Panc1 (cell line): ENCODE measurements at regions not wholly inside any gene's neighbourhood (a gene's known extent, or its start where the extent isn't known, plus 50 kb on each side); places are given as distances from the start of the nearest gene placed in this dataset.

ENCODE experiments used
- ATAC-seq: fragments of 200-7000 bp; cut with Tn5 transposase; 2 replicates; pipeline ENCODE4 v1.9.1; 2020; ENCODE audit warnings: mild to moderate bottlenecking, moderate library complexity
- BruUV-seq: library from RNA; stranded (reverse); fragments of 400-500 nt; replicated peaks from 2 replicates; lab custom pipeline; 2021; lab: Mats Ljungman, UMichigan
- CTCF ChIA-PET: fragments of 300-600 bp; sonication (Branson Sonifier 250); formaldehyde crosslinking; loops from one replicate; lab custom pipeline; 2022; ENCODE audit warnings: antibody characterized with exemption; lab: Charles Lee
- POLR2A ChIA-PET: fragments of 300-600 bp; sonication (Branson Sonifier 250); formaldehyde crosslinking; loops from one replicate; lab custom pipeline; 2022; ENCODE audit warnings: antibody characterized with exemption; lab: Charles Lee
- DNase-seq: peaks from one replicate; pipeline ENCODE4 v3.0.0-alpha.2; 2010; ENCODE audit warnings: low read depth, low spot score
- H3K27ac ChIP-seq: 2 replicates; pipeline ENCODE4 v1.5.1; 2011; ENCODE audit warnings: mild to moderate bottlenecking, low read length, inconsistent platforms
- H3K27me3 ChIP-seq: fragments of 200-500 bp; sonication (Bioruptor generic); 2 replicates; pipeline ENCODE4 v1.6.0; 2014; ENCODE audit warnings: low read length, inconsistent platforms; ENCODE audit not compliant: control insufficient read depth, insufficient read depth
- H3K36me3 ChIP-seq: fragments of 200-500 bp; sonication (Bioruptor generic); 2 replicates; pipeline ENCODE4 v1.5.1; 2014; ENCODE audit warnings: inconsistent platforms, mild to moderate bottlenecking, low read length, moderate library complexity; ENCODE audit not compliant: control insufficient read depth, insufficient read depth
- H3K4me1 ChIP-seq: 2 replicates; pipeline ENCODE4 v1.5.1; 2011; ENCODE audit warnings: inconsistent platforms, mild to moderate bottlenecking, low read length, moderate library complexity; ENCODE audit not compliant: control insufficient read depth, insufficient read depth
- H3K4me3 ChIP-seq, 2 experiments: 2 replicates each; pipeline ENCODE4 v1.5.1; 2011 to 2012; ENCODE audit warnings: low read depth in 2 of 2, low read length in 2 of 2, mild to moderate bottlenecking in 2 of 2, inconsistent platforms in 1 of 2, moderate library complexity in 1 of 2
- H3K9me3 ChIP-seq: fragments of 200-500 bp; sonication (Bioruptor generic); 2 replicates; pipeline ENCODE4 v1.5.1; 2014; ENCODE audit warnings: low read depth, mild to moderate bottlenecking, inconsistent platforms, low read length, moderate library complexity; ENCODE audit not compliant: control insufficient read depth, insufficient read depth
- POLR2AphosphoS5 ChIP-seq: IDR thresholded peaks from 2 replicates; pipeline ENCODE4 v1.6.1; 2012; ENCODE audit warnings: mild to moderate bottlenecking, low read depth, low read length, moderate library complexity
- SIN3A ChIP-seq: IDR thresholded peaks from 2 replicates; pipeline ENCODE4 v1.6.1; 2012; ENCODE audit warnings: low read depth, mild to moderate bottlenecking, low read length, moderate library complexity, borderline replicate concordance; ENCODE audit not compliant: insufficient read depth
- TCF7L2 ChIP-seq: IDR thresholded peaks from 2 replicates; pipeline ENCODE4 v1.6.1; 2011; ENCODE audit warnings: mild to moderate bottlenecking, low read depth, low read length, inconsistent platforms
- in situ Hi-C: cut with HindIII; loops from 2 replicates; pipeline ENCODE4 v1.10.0; 2016; ENCODE audit warnings: low sequenced_read_pairs, low pct_unique_long_range_greater_than_20kb
- intact Hi-C: fragments of 100-400 bp; cut with micrococcal nuclease; formaldehyde crosslinking; loops from one replicate; pipeline ENCODE4 v1.10.0; 2022; ENCODE audit not compliant: unreplicated experiment
- TF ChIP-seq, protein P1 (sequence below): fragments of 450-650 bp; IDR thresholded peaks from 2 replicates; pipeline ENCODE4 v1.5.1; 2017; ENCODE audit warnings: mild to moderate bottlenecking
- TF ChIP-seq, protein P2 (sequence below), 2 experiments: IDR thresholded peaks; 2 replicates each; pipeline ENCODE4 v1.6.1; 2011 to 2012; ENCODE audit warnings: low read depth in 2 of 2, control low read depth in 1 of 2, low read length in 1 of 2, mild to moderate bottlenecking in 1 of 2, moderate library complexity in 1 of 2; ENCODE audit not compliant: insufficient read depth in 1 of 2

DNA sequence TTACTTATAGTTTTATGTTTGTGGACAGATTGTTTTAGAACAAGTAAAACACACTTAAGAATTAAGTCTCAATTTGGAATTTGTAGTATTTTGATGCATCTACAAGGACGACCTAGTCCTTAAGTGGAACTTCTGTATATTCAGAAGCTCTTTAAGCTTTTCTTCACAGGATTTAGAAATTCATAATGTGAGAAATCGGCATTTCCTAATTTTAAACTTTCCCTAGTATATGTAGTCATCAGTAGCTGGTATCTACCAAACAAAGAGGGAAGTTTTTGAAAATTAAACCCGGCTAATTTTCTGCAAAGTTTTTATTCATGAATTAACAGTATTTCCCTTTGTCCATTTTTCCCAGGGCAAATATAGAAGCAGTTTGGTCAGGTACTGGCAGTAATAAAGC is 203.6 kb downstream of the CDRT15L2 start:
- DNase-seq (no peak), ATAC-seq (no peak)
- TF ChIP-seq, protein P1, sequence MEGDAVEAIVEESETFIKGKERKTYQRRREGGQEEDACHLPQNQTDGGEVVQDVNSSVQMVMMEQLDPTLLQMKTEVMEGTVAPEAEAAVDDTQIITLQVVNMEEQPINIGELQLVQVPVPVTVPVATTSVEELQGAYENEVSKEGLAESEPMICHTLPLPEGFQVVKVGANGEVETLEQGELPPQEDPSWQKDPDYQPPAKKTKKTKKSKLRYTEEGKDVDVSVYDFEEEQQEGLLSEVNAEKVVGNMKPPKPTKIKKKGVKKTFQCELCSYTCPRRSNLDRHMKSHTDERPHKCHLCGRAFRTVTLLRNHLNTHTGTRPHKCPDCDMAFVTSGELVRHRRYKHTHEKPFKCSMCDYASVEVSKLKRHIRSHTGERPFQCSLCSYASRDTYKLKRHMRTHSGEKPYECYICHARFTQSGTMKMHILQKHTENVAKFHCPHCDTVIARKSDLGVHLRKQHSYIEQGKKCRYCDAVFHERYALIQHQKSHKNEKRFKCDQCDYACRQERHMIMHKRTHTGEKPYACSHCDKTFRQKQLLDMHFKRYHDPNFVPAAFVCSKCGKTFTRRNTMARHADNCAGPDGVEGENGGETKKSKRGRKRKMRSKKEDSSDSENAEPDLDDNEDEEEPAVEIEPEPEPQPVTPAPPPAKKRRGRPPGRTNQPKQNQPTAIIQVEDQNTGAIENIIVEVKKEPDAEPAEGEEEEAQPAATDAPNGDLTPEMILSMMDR: no peak
- BruUV-seq: no TSS peak
- no peak overlapping the region for H3K4me3 ChIP-seq
- no peaks in the 10 kb centered on the region for H3K4me1 ChIP-seq
- in situ Hi-C loops (no loop called here), intact Hi-C loops (no loop called here)
- ChIA-PET POLR2A (no interaction called here), CTCF (no interaction called here)
- no peaks in the 10 kb centered on the region for H3K27me3 ChIP-seq
- H3K27ac ChIP-seq: no peak overlapping the region
- H3K36me3 ChIP-seq: no peaks in the 10 kb centered on the region
- H3K9me3 ChIP-seq: no peaks in the 10 kb centered on the region

DNA sequence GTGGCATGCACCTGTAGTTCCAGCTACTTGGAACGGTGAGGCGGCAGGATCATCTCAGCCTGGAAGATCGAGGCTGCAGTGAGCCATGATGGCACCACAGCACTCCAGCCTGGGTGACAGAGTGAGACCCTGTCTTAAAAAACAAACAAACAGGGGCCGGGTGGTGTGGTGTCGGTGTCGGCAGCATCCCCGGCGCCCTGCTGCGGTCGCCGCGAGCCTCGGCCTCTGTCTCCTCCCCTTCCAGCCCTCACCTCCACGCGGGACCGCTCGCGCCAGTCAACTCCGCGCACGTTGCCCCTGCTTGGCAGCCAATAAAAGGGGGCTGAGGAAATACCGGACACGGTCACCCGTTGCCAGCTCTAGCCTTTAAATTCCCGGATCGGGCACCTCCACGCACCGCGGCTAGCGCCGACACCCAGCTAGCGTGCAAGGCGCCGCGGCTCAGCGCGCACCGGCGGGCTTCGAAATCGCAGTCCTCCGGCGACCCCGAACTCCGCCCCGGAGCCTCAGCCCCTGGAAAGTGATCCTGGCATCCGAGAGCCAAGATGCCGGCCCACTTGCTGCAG is 204.7 kb downstream of the CDRT15L2 start:
- intact Hi-C loops (no loop called here), in situ Hi-C loops (no loop called here)
- ATAC-seq (no peak), DNase-seq (no peak)
- H3K36me3 ChIP-seq: no peaks in the 10 kb centered on the region
- ChIA-PET CTCF (no interaction called here), POLR2A (no interaction called here)
- TF ChIP-seq TCF7L2 (no peak), SIN3A (no peak), POLR2AphosphoS5 (no peak)
- TF ChIP-seq, protein P1: no peak
- TF ChIP-seq, protein P2, sequence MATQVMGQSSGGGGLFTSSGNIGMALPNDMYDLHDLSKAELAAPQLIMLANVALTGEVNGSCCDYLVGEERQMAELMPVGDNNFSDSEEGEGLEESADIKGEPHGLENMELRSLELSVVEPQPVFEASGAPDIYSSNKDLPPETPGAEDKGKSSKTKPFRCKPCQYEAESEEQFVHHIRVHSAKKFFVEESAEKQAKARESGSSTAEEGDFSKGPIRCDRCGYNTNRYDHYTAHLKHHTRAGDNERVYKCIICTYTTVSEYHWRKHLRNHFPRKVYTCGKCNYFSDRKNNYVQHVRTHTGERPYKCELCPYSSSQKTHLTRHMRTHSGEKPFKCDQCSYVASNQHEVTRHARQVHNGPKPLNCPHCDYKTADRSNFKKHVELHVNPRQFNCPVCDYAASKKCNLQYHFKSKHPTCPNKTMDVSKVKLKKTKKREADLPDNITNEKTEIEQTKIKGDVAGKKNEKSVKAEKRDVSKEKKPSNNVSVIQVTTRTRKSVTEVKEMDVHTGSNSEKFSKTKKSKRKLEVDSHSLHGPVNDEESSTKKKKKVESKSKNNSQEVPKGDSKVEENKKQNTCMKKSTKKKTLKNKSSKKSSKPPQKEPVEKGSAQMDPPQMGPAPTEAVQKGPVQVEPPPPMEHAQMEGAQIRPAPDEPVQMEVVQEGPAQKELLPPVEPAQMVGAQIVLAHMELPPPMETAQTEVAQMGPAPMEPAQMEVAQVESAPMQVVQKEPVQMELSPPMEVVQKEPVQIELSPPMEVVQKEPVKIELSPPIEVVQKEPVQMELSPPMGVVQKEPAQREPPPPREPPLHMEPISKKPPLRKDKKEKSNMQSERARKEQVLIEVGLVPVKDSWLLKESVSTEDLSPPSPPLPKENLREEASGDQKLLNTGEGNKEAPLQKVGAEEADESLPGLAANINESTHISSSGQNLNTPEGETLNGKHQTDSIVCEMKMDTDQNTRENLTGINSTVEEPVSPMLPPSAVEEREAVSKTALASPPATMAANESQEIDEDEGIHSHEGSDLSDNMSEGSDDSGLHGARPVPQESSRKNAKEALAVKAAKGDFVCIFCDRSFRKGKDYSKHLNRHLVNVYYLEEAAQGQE (IDR thresholded peaks at IDR 0.05; ENCODE audit: insufficient read depth in 1 of 2, low read depth in 2 of 2, low read length in 1 of 2): no peak
- H3K4me1 ChIP-seq: no peaks in the 10 kb centered on the region
- no peak overlapping the region for H3K27ac ChIP-seq
- H3K4me3 ChIP-seq: no peak overlapping the region
- BruUV-seq: no TSS peak
- no peaks in the 10 kb centered on the region for H3K9me3 ChIP-seq
- H3K27me3 ChIP-seq: no peaks in the 10 kb centered on the region
